Daoy (cell line): ENCODE measurements at regions not wholly inside any gene's neighbourhood (a gene's known extent, or its start where the extent isn't known, plus 50 kb on each side); places are given as distances from the start of the nearest gene placed in this dataset.
"Not testable (repeated sequence)": the region's sequence is repeated elsewhere in the genome, so short reads cannot be mapped to it uniquely, and the experiment has no call there.

Experiments used
- DNase-seq: peaks from one replicate; pipeline ENCODE4 v3.0.0-alpha.2; 2015; ENCODE audit warnings: low read depth

GRCh38 chr5:86411596-86411995, 206.1 kb upstream of the COX7C start:
- DNase-seq = no peak

- no peak for DNase-seq
Observed at GRCh38 chr5:86427158-86427557, 190.6 kb upstream of the COX7C start.

- no peak for DNase-seq
Observed at GRCh38 chr5:86439593-86440110, 178.1 kb upstream of the COX7C start.

- DNase-seq = no peak
Observed at GRCh38 chr5:86442036-86442745, 175.6 kb upstream of the COX7C start.

GRCh38 chr5:86447362-86447761, 170.4 kb upstream of the COX7C start:
- DNase-seq = no peak

- no peak for DNase-seq
Observed at GRCh38 chr5:86452251-86452650, 165.5 kb upstream of the COX7C start.

- DNase-seq = no peak
Observed at GRCh38 chr5:86460519-86460918, 157.2 kb upstream of the COX7C start.

- no peak for DNase-seq
Observed at GRCh38 chr5:86461169-86461956, 156.4 kb upstream of the COX7C start.

- DNase-seq = no peak
Observed at GRCh38 chr5:86463339-86463738, 154.4 kb upstream of the COX7C start.

- DNase-seq = no peak
Observed at GRCh38 chr5:86465052-86465838, 152.5 kb upstream of the COX7C start.

GRCh38 chr5:86466721-86467120, 151.0 kb upstream of the COX7C start:
- DNase-seq = not testable (repeated sequence)

GRCh38 chr5:86482008-86482407, 135.7 kb upstream of the COX7C start:
- DNase-seq = no peak

GRCh38 chr5:86493777-86494176, 124.0 kb upstream of the COX7C start:
- DNase-seq = no peak

- DNase-seq = peak; percentile 7
Observed at GRCh38 chr5:86500947-86501346, 116.8 kb upstream of the COX7C start.

GRCh38 chr5:86507574-86507973, 110.2 kb upstream of the COX7C start:
- no peak for DNase-seq

- peak; percentile 5 for DNase-seq
Observed at GRCh38 chr5:86510330-86510915, 107.3 kb upstream of the COX7C start.

- no peak for DNase-seq
Observed at GRCh38 chr5:86523718-86524117, 94.0 kb upstream of the COX7C start.

- no peak for DNase-seq
Observed at GRCh38 chr5:86525622-86526021, 92.1 kb upstream of the COX7C start.

- no peak for DNase-seq
Observed at GRCh38 chr5:86526811-86527348, 90.9 kb upstream of the COX7C start.

GRCh38 chr5:86532429-86532828, 85.3 kb upstream of the COX7C start:
- no peak for DNase-seq

GRCh38 chr5:86536396-86536795, 81.3 kb upstream of the COX7C start:
- DNase-seq = no peak

- DNase-seq = no peak
Observed at GRCh38 chr5:86542532-86542931, 75.2 kb upstream of the COX7C start.
